ENCODE measurements at regions not wholly inside any gene's neighbourhood (a gene's known extent, or its start where the extent isn't known, plus 50 kb on each side); places are given as distances from the start of the nearest gene placed in this dataset.
A peak's percentile ranks its signal among the peaks of the same experiment; 100 is the strongest.

DNA sequence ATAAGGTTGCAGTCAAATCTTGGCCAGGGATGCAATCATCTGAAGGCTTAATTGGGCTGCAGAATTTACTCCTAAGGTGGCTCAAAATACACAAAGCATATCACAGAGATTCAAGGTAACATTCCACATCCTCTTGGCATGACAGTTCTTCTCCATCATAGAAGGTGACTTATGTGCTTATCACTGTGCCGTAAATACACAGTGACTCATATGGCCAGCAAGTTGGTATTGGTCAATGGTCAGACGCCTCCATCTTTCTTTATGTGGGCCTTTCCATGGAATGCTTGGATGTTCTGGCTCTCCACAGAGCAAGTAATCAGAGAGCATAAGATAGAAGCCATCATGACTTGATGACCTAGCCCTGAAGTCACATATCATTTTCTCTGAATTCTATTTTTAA is 168.8 kb upstream of the ST8SIA2 start:
- H3K9me3 Mint-ChIP-seq = no peaks in the 10 kb centered on the region
- ATAC-seq = no peak
- no peak overlapping the region for H3K4me3 Mint-ChIP-seq
- no peak overlapping the region for H3K27ac Mint-ChIP-seq
- H3K36me3 Mint-ChIP-seq = no peaks in the 10 kb centered on the region
- no peaks in the 10 kb centered on the region for H3K4me1 Mint-ChIP-seq
- DNase-seq (ENCODE audit: low spot score in 2 of 2) = no peak

DNA sequence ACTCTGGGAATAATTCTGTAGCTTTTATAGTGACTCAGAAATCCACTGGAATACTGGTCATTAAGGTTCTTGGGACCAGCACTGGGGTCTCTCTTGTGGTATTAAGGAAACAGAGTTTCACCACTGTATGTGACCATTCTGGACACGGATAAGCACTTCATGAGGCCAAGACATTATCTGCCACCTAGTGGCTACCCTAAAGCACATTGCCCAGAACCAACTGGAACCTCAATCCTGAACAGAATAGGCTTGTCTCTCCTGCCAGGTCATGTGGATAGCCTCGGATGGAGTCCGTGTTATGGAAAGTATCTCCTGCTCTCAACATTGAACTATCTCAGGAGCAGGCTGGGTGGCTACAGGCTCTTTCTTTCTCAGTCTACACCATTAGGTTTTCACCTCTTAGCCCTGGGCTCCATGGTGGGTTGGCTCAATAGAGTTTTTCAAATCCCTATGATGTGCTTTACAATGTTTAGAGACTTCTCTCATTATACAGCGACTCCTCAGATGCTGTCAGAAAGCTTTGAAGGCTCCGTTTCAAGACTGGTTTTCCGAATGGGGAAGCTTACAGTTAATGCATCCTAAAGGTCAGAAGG is 167.6 kb upstream of the ST8SIA2 start:
- H3K9me3 Mint-ChIP-seq = no peaks in the 10 kb centered on the region
- no peaks in the 10 kb centered on the region for H3K4me1 Mint-ChIP-seq
- no peak overlapping the region for H3K4me3 Mint-ChIP-seq
- no peaks in the 10 kb centered on the region for H3K36me3 Mint-ChIP-seq
- ATAC-seq (peak; percentile 44), DNase-seq (ENCODE audit: low spot score in 2 of 2) (no peak)
- no peak overlapping the region for H3K27ac Mint-ChIP-seq

DNA sequence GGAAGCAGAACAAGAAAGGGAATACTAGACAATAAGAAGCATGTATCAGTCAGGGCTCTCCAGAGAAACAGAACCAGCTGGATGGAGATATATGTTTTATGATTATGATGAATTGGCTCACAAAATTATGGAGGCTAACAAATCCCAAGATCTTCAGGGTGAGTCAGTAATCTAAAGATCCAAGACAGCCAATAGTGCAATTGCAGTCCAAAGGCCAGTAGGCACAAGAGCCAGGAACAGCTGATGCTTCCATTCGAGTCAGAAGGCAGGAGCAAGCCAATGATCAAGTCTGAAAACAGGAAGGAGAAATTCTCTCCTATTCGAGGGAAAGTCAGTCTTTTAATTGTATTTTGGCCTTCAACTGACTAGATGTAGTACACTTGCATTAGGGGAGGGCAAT is 164.9 kb upstream of the ST8SIA2 start:
- Mint-ChIP-seq H3K4me3 (no peak overlapping the region), H3K36me3 (no peaks in the 10 kb centered on the region)

DNA sequence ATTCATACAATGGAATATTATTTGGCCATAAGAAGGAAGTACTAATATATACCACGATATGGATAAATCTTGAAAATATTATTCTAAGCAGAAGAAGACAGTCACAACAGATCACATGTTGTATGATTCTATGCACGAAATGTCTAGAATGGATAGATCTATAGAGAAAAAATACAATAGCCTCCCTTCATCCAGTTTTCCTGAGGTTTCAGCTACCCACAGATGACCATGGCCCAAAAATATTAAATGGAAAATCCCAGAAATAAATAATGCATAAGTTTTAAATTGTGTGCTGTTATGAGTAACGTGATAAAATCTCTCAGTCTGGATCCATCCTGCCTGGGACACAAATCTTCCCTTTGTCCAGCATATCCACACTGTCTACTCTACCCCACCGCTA is 162.2 kb upstream of the ST8SIA2 start:
- Mint-ChIP-seq H3K9me3 (peaks cover 10% of the 10 kb centered on the region), H3K36me3 (no peaks in the 10 kb centered on the region), H3K4me1 (no peaks in the 10 kb centered on the region), H3K27ac (no peak overlapping the region), H3K4me3 (no peak overlapping the region)
- no peak for DNase-seq (ENCODE audit: low spot score in 2 of 2)
- ATAC-seq = no peak

More for the DNA sequence above, 164.9 kb upstream of the ST8SIA2 start:
- ATAC-seq (no peak), DNase-seq (ENCODE audit: low spot score in 2 of 2) (no peak)
- Mint-ChIP-seq H3K4me1 (no peaks in the 10 kb centered on the region), H3K9me3 (peaks cover under 1% of the 10 kb centered on the region), H3K27ac (no peak overlapping the region)

DNA sequence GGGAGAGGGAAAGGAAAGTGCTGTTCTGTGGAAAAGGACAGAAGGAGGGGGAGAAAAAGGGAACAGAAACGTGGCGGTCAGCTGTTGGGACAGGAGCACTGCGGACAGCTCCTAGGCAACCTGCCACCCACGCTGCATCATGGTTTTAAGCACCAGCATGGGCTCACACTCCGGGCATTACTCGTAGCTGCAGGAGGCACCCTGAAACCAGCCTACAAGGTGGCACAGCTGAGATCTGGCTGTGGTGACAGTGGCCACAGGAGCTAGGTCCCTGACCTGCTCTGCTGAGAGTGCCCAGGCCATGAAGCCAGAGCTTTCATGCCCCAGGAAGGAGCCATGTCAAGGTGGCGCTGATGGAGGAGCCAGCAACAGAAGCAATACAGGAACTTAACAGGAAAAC is 161.4 kb upstream of the ST8SIA2 start:
- Mint-ChIP-seq H3K36me3 (no peaks in the 10 kb centered on the region), H3K9me3 (peaks cover 10% of the 10 kb centered on the region), H3K4me3 (no peak overlapping the region), H3K4me1 (no peaks in the 10 kb centered on the region), H3K27ac (no peak overlapping the region)
- ATAC-seq = no peak
- no peak for DNase-seq (ENCODE audit: low spot score in 2 of 2)

DNA sequence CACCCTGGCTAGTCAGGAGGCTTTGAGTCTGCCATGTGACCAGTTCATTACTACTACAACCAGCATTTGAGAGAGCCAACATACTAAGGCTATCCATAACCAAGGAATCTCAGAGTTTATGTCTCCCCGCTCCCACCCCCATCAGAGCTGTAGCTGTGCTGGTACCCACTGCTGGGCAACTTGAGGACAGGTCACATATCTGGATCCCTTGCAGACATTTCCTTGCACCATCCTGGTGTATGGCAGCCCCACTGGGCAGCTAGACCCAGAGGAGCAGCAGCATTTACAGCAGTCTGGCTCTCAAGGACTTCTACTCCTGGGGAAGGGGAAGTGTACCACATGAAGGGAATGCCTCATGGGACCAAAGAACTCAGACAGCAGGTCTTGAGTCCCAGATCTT is 160.8 kb upstream of the ST8SIA2 start:
- H3K9me3 Mint-ChIP-seq = peaks cover 10% of the 10 kb centered on the region
- DNase-seq (ENCODE audit: low spot score in 2 of 2) (no peak), ATAC-seq (no peak)
- no peaks in the 10 kb centered on the region for H3K36me3 Mint-ChIP-seq
- H3K4me1 Mint-ChIP-seq = no peaks in the 10 kb centered on the region
- no peak overlapping the region for H3K27ac Mint-ChIP-seq
- no peak overlapping the region for H3K4me3 Mint-ChIP-seq

DNA sequence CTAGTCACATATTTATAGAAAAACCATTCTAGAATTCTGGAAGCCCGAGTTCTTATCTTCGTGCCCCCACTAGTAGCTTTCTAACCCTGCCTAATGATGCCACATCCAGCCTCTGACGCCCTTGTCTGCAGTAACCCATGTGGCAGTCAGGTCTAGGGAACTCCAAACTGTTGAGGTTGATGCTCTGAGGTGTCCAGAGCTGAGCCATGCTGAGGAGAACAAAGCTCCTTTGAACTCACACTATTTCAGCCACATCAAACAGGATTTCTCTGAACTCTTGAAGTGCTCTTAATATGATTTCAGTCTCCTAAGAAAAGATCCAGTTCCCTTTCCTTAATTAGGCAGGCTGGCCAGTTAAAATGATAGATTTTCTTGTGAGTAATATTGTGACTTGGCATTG is 150.5 kb upstream of the ST8SIA2 start:
- Mint-ChIP-seq H3K4me1 (no peaks in the 10 kb centered on the region), H3K27ac (no peak overlapping the region), H3K36me3 (no peaks in the 10 kb centered on the region), H3K4me3 (no peak overlapping the region), H3K9me3 (peaks cover 5% of the 10 kb centered on the region)
- DNase-seq (ENCODE audit: low spot score in 2 of 2) (no peak), ATAC-seq (no peak)

DNA sequence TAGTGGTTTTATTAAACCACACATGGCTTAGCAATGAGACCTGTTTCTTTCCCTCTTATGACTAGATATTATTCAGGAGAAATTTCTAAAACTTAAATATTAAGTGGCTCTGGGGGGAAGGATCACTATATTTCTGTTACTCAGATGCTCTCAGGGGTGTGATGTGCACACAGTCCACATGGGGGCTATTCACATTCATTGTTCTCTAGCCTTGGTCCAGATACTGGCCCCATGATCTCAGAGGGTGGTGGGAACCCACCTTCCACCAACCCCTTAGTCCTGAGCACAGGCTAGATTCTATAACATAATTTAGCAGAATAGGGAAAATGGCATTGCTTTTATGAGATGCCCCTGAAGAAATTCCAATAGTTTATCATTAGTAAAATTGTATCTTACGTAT is 149.0 kb upstream of the ST8SIA2 start:
- DNase-seq (ENCODE audit: low spot score in 2 of 2) = no peak
- no peaks in the 10 kb centered on the region for H3K4me1 Mint-ChIP-seq
- ATAC-seq = no peak
- no peak overlapping the region for H3K27ac Mint-ChIP-seq
- no peak overlapping the region for H3K4me3 Mint-ChIP-seq
- H3K36me3 Mint-ChIP-seq = no peaks in the 10 kb centered on the region
- no peaks in the 10 kb centered on the region for H3K9me3 Mint-ChIP-seq

DNA sequence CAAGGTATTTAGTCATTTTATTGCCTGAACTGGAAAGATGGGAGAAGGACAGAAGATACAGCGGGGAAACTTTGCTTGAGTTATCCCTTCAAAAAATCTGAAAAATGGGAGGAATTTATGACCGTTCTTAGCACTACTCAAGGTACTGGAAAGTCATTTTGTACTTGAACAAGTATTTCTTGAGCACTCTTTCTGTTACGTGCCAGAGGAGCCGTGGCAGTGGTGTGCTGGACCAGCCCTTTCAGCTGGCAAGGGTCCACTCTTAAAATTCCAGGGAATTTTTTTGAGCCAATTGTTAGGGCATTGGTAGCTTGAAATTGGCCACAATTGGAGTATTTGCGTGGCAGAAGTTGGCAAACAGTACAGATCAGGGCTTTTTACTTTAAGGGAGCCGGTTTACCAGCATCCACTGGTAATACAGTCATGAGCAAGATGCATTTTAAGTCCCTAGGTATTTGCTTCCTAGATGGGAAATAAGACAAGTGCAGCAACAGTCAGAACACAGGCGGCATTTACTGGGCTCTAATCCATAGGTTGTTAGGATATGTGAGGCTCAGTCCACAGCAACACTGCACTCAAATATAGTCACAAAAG is 145.9 kb upstream of the ST8SIA2 start:
- DNase-seq (ENCODE audit: low spot score in 2 of 2) = no peak
- ATAC-seq = no peak
- no peak overlapping the region for H3K4me3 Mint-ChIP-seq
- no peaks in the 10 kb centered on the region for H3K4me1 Mint-ChIP-seq
- no peaks in the 10 kb centered on the region for H3K36me3 Mint-ChIP-seq
- no peaks in the 10 kb centered on the region for H3K9me3 Mint-ChIP-seq
- no peak overlapping the region for H3K27ac Mint-ChIP-seq

DNA sequence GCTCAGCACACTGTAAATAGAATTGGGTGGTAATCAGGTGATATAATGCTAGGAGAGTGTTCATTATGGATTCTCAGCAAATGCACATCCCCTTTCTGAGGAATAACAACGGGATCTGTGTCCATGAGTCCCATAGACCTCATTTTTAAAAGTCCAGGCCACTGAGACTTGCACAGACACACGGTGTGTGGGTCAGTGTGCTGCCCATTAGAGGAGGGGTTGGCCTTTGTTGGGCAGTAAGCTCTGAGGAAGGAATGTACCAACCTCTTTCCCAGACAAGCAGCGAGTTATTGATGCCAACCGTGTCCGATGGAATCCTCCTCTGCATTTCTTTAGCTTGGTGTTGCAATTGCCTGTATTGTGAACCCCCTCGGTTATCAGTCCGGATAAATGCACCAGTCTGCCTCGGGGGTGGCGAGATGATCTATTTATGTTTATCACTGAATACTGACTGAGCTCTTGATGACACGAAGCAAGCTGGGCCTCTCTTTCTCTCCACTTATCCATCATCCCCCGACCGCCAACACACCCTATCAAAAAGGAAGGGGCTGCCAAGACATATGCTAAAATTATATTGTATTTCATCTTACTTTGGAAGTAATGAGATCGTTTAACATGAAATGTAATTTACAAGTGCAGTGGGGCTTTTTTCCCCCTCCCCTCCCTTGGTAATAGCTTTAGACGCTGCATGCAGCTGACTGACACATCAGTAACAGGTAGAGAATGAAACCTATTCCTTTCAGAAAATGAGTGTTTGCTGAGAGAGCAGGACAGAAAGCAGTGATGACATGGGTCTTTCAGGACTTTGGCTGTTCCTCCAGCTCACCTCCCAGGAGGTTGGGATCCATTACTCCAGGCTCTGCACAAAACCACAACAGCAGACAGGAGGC is 126.6 kb upstream of the ST8SIA2 start:
- Mint-ChIP-seq H3K4me1 (no peaks in the 10 kb centered on the region), H3K9me3 (no peaks in the 10 kb centered on the region), H3K27ac (no peak overlapping the region), H3K36me3 (no peaks in the 10 kb centered on the region), H3K4me3 (no peak overlapping the region)
- DNase-seq (ENCODE audit: low spot score in 2 of 2) (no peak), ATAC-seq (no peak)

DNA sequence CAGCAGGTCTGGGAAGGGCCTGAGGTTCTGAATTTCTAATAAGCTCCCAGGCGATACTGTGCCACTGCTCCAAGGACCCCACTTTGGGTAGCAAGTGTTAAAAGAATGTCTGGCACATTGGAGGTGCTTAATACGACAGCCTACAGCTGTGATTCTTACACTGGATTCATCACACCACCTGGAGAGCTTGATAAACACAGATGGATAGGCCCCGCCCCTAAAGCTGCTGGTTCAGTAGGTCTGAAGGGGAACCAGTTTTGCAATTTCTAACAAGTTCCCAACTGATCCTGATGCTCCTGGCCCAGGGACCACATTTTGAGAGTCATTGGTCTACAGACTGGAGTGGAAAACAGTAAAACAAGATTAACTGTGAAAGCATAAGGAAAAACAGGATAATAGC is 124.8 kb upstream of the ST8SIA2 start:
- H3K4me1 Mint-ChIP-seq = no peaks in the 10 kb centered on the region
- no peaks in the 10 kb centered on the region for H3K36me3 Mint-ChIP-seq
- ATAC-seq = no peak
- H3K4me3 Mint-ChIP-seq = no peak overlapping the region
- H3K27ac Mint-ChIP-seq = no peak overlapping the region
- H3K9me3 Mint-ChIP-seq = no peaks in the 10 kb centered on the region
- no peak for DNase-seq (ENCODE audit: low spot score in 2 of 2)

DNA sequence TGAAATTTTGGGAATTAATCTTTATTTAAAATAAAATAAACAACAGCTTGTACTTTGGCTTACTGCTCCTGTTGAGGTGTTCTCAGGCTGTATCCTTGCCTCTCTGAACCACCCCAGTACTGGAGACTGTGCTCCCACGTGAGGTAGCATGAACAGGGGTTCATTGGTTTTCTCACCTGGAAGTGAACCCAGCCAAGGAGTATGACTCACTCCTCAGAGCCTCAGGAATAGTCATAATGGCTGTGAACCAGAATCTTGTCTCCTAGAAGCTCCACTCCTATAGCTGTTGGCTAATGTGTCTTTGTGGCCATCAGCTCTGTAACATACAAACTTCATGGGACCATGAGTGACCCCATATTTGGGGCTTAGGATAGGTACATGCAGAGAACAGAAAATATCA is 122.5 kb upstream of the ST8SIA2 start:
- DNase-seq (ENCODE audit: low spot score in 2 of 2) (no peak), ATAC-seq (no peak)
- H3K9me3 Mint-ChIP-seq = no peaks in the 10 kb centered on the region
- no peak overlapping the region for H3K27ac Mint-ChIP-seq
- H3K4me1 Mint-ChIP-seq = no peaks in the 10 kb centered on the region
- H3K36me3 Mint-ChIP-seq = no peaks in the 10 kb centered on the region
- no peak overlapping the region for H3K4me3 Mint-ChIP-seq

DNA sequence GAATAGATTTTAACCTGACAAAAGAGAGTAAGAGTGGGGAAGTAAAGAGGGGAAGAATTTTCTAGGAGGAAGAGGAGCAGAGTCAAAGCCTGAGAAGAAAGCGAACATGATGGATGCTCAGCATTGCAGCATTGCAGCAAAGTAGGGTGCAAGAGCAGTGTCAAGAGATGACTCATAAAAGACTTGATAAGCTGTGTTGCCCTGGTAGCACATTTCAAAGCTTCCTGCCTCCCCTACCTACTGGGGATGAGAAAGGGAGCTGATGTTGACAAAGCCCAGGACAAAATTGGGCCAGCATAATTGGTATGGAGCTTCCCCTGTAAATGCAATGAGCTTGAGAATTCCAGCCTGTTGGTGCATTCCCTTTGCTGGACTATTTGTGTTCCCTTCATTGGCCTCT is 121.6 kb upstream of the ST8SIA2 start:
- no peak for ATAC-seq
- no peaks in the 10 kb centered on the region for H3K4me1 Mint-ChIP-seq
- no peaks in the 10 kb centered on the region for H3K9me3 Mint-ChIP-seq
- DNase-seq (ENCODE audit: low spot score in 2 of 2) = no peak
- H3K4me3 Mint-ChIP-seq = no peak overlapping the region
- H3K36me3 Mint-ChIP-seq = no peaks in the 10 kb centered on the region
- H3K27ac Mint-ChIP-seq = no peak overlapping the region

DNA sequence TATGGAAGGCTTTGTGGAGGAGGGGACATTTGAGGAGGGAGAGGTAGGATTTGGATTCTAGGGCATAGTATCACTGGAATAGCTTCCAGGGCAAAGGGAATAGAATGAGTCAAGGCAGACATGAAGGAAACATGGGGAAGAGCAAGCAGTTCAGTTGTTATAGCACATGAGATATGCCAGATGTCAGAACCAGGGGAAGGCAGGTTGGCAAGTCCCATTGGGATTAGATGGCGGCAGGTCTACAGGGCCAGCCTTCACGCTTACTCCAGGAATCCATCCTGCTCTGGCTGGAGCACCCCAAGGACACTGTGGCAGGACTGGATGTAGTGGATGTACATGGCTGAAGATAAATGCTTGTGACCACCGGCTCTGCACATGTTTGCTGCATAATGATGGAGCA is 120.4 kb upstream of the ST8SIA2 start:
- DNase-seq (ENCODE audit: low spot score in 2 of 2) = no peak
- no peaks in the 10 kb centered on the region for H3K36me3 Mint-ChIP-seq
- H3K9me3 Mint-ChIP-seq = no peaks in the 10 kb centered on the region
- ATAC-seq = no peak
- H3K4me3 Mint-ChIP-seq = no peak overlapping the region
- no peaks in the 10 kb centered on the region for H3K4me1 Mint-ChIP-seq
- no peak overlapping the region for H3K27ac Mint-ChIP-seq

DNA sequence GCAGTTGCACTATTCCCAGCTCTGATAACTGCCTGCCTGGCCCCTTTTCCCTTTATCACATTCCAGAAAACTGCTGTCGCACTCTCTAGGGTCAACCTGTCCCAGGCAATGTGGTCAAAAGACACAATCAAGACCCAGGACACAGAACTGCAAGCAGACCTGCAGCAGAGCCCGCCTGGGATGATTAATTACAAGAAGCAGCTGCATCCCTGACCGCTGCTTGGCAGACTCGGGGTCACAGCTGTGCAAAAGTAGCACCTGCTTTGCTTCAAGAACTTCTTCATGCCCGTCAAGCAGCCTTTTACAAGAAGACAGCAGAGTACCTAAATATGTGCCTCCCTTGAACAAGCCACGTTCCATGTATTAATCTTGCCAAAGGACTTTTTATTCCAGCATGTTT is 120.0 kb upstream of the ST8SIA2 start:
- no peak for DNase-seq (ENCODE audit: low spot score in 2 of 2)

DNA sequence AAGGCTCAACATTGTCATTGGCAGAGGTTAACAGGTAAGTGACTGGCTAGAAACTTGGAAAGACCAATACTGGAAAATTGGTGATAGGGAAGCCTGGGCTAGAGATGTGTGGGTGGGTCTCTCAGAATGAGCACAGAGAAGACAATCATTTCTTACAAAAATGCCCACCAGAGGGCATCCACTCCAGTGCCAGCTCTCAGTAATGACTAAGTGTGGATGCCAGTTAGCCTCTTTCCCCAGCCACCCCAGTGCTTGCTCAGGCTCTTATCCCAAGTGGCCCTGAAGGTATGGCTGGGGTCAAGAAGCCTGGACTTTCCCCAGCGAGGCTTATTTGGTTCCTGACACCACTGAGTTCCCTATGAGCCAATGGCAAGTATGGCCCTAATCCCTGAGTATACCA is 115.9 kb upstream of the ST8SIA2 start:
- DNase-seq (ENCODE audit: low spot score in 2 of 2) = no peak
- no peaks in the 10 kb centered on the region for H3K4me1 Mint-ChIP-seq
- peak; percentile 63 for ATAC-seq

More for the DNA sequence above, 120.0 kb upstream of the ST8SIA2 start:
- Mint-ChIP-seq H3K36me3 (no peaks in the 10 kb centered on the region), H3K9me3 (no peaks in the 10 kb centered on the region), H3K4me1 (no peaks in the 10 kb centered on the region), H3K27ac (no peak overlapping the region), H3K4me3 (no peak overlapping the region)
- no peak for ATAC-seq

More for the DNA sequence above, 115.9 kb upstream of the ST8SIA2 start:
- no peak overlapping the region for H3K4me3 Mint-ChIP-seq
- H3K27ac Mint-ChIP-seq = no peak overlapping the region
- no peaks in the 10 kb centered on the region for H3K9me3 Mint-ChIP-seq
- H3K36me3 Mint-ChIP-seq = no peaks in the 10 kb centered on the region

All from stimulated activated effector memory CD8-positive, alpha-beta T cell treated with anti-CD3 and anti-CD28 coated beads, Interleukin-12 subunit alpha, Interleukin-12 subunit beta, amount 100 ng/mL, for 72 hours (primary cell).